H1 (cell line): ENCODE measurements at regions not wholly inside any gene's neighbourhood (a gene's known extent, or its start where the extent isn't known, plus 50 kb on each side); places are given as distances from the start of the nearest gene placed in this dataset.
A peak's percentile ranks its signal among the peaks of the same experiment; 100 is the strongest.

Experiments
- CTCF ChIA-PET: fragments of 300-600 bp; sonication (Branson Sonifier 250); formaldehyde crosslinking; loops from one replicate; lab custom pipeline; 2021; ENCODE audit not compliant: partially characterized antibody; lab: Charles Lee
- POLR2A ChIA-PET: fragments of 300-600 bp; sonication (Branson Sonifier 250); formaldehyde crosslinking; loops from one replicate; lab custom pipeline; 2021; ENCODE audit warnings: inconsistent platforms; ENCODE audit not compliant: partially characterized antibody; lab: Charles Lee
- DNase-seq, 2 experiments: peaks; one replicate each; pipeline versions ENCODE4 v3.0.0 to v3.0.0-alpha.2; 2010 to 2022; ENCODE audit warnings: low spot score in 2 of 2, low read depth in 1 of 2, mixed read lengths in 1 of 2
- FAIRE-seq: peaks from 2 replicates; lab custom pipeline; 2011; peaks lifted over from hg19 to GRCh38; lab: Jason Lieb, UNC
- H2AFZ ChIP-seq: 2 replicates; pipeline ENCODE4 v1.8.1; 2012; ENCODE audit warnings: low read length, inconsistent platforms
- H2AK5ac ChIP-seq: 2 replicates; pipeline ENCODE4 v1.6.1; 2013; ENCODE audit warnings: low read depth, low read length
- H2BK120ac ChIP-seq: replicated peaks from 2 replicates; pipeline ENCODE3; 2013; ENCODE audit warnings: low read depth, low read length, inconsistent platforms
- H2BK12ac ChIP-seq: 2 replicates; pipeline ENCODE4 v1.6.1; 2013; ENCODE audit warnings: low read depth, low read length
- H2BK15ac ChIP-seq: 2 replicates; pipeline ENCODE4 v1.6.1; 2013; ENCODE audit warnings: low read length
- H2BK20ac ChIP-seq: 2 replicates; pipeline ENCODE4 v1.6.1; 2013; ENCODE audit warnings: low read length
- H2BK5ac ChIP-seq: 2 replicates; pipeline ENCODE4 v1.6.1; 2013; ENCODE audit warnings: low read depth, low read length
- H3K14ac ChIP-seq: 2 replicates; pipeline ENCODE4 v1.6.1; 2013; ENCODE audit warnings: inconsistent platforms; ENCODE audit not compliant: insufficient read length
- H3K18ac ChIP-seq: 2 replicates; pipeline ENCODE4 v1.6.1; 2013; ENCODE audit warnings: low read length; ENCODE audit errors: extremely low read depth
- H3K23ac ChIP-seq: 2 replicates; pipeline ENCODE4 v1.6.1; 2013; ENCODE audit warnings: inconsistent platforms; ENCODE audit not compliant: insufficient read length
- H3K23me2 ChIP-seq: 2 replicates; pipeline ENCODE4 v1.6.1; 2013; ENCODE audit warnings: low read depth, low read length
- H3K27ac ChIP-seq: 2 replicates; pipeline ENCODE4 v1.6.1; 2011; ENCODE audit warnings: low read depth, low read length, inconsistent platforms
- H3K27me3 ChIP-seq, 4 experiments: replicated peaks in 1 of 4; 1 replicate in 1 of 4; 2 replicates in 3 of 4; pipeline versions ENCODE4 v1.6.1 to v1.8.1; 2011 to 2013; ENCODE audit warnings: low read length in 3 of 4, mild to moderate bottlenecking in 3 of 4, inconsistent platforms in 2 of 4, mixed read lengths in 2 of 4, moderate library complexity in 1 of 4; ENCODE audit not compliant: control insufficient read depth in 3 of 4, insufficient read depth in 3 of 4; ENCODE audit errors: extremely low read depth in 1 of 4
- H3K36me3 ChIP-seq, 4 experiments: 2 replicates each; pipeline versions ENCODE4 v1.6.1 to v1.8.1; 2011 to 2013; ENCODE audit warnings: mild to moderate bottlenecking in 4 of 4, low read length in 3 of 4, moderate library complexity in 2 of 4, control low read depth in 1 of 4, inconsistent platforms in 1 of 4; ENCODE audit not compliant: insufficient read depth in 4 of 4, control insufficient read depth in 2 of 4
- H3K4ac ChIP-seq: replicated peaks from 2 replicates; pipeline ENCODE3; 2013; ENCODE audit warnings: low read length, low read depth, mixed read lengths, inconsistent platforms; ENCODE audit not compliant: insufficient read length
- H3K4me1 ChIP-seq, 4 experiments: replicated peaks in 1 of 4; 1 replicate in 1 of 4; 2 replicates in 3 of 4; pipeline versions ENCODE4 v1.6.1 to v1.8.1; 2011 to 2013; ENCODE audit warnings: low read length in 3 of 4, inconsistent platforms in 2 of 4, mixed read lengths in 1 of 4; ENCODE audit not compliant: insufficient read depth in 4 of 4, control insufficient read depth in 3 of 4
- H3K4me2 ChIP-seq, 2 experiments: 2 replicates each; pipeline versions ENCODE4 v1.6.1 to v1.8.1; 2011 to 2013; ENCODE audit warnings: low read depth in 2 of 2, low read length in 2 of 2, control low read depth in 1 of 2, inconsistent platforms in 1 of 2, mild to moderate bottlenecking in 1 of 2; ENCODE audit not compliant: insufficient read depth in 1 of 2
- H3K4me3 ChIP-seq, 4 experiments: fragments of 200-600, 300-600 bp in 1 of 4; sonication (generic), shearing (Covaris generic), sonication (Bioruptor Twin) in 1 of 4; 2 replicates each; pipeline versions ENCODE4 v1.5.1 to v1.8.1; 2011 to 2016; ENCODE audit warnings: low read length in 4 of 4, low read depth in 3 of 4, control low read depth in 2 of 4, inconsistent platforms in 2 of 4, mild to moderate bottlenecking in 2 of 4, mixed read lengths in 1 of 4, moderate library complexity in 1 of 4; ENCODE audit not compliant: insufficient read depth in 2 of 4; ENCODE audit errors: extremely low read depth in 1 of 4
- H3K56ac ChIP-seq: replicated peaks from 2 replicates; pipeline ENCODE3; 2013; ENCODE audit warnings: low read depth, mild to moderate bottlenecking, mixed read lengths, low read length, inconsistent platforms; ENCODE audit not compliant: insufficient read length
- H3K79me1 ChIP-seq: 2 replicates; pipeline ENCODE4 v1.6.1; 2013; ENCODE audit warnings: low read depth, low read length, control low read depth
- H3K79me2 ChIP-seq, 2 experiments: 2 replicates each; pipeline versions ENCODE4 v1.6.1 to v1.8.1; 2012 to 2013; ENCODE audit warnings: low read length in 2 of 2, mild to moderate bottlenecking in 2 of 2, inconsistent platforms in 1 of 2; ENCODE audit not compliant: insufficient read depth in 2 of 2, control insufficient read depth in 1 of 2
- H3K9ac ChIP-seq, 4 experiments: replicated peaks in 1 of 4; 1 replicate in 1 of 4; 2 replicates in 3 of 4; pipeline versions ENCODE4 v1.6.1 to v1.8.1; 2011 to 2013; ENCODE audit warnings: low read depth in 3 of 4, low read length in 3 of 4, control low read depth in 2 of 4, mild to moderate bottlenecking in 2 of 4, moderate library complexity in 2 of 4, inconsistent platforms in 1 of 4; ENCODE audit errors: extremely low read depth in 1 of 4
- H3K9me3 ChIP-seq, 2 experiments: 2 replicates each; pipeline versions ENCODE4 v1.6.1 to v1.8.1; 2012 to 2013; ENCODE audit warnings: mild to moderate bottlenecking in 2 of 2, moderate library complexity in 2 of 2, control low read depth in 1 of 2, inconsistent platforms in 1 of 2, low read depth in 1 of 2, low read length in 1 of 2, mixed read lengths in 1 of 2; ENCODE audit not compliant: insufficient read depth in 2 of 2
- H4K20me1 ChIP-seq, 2 experiments: replicated peaks in 1 of 2; 2 replicates each; pipeline versions ENCODE3 to v1.8.1; 2011 to 2013; ENCODE audit warnings: inconsistent platforms in 2 of 2, low read length in 2 of 2, mild to moderate bottlenecking in 1 of 2; ENCODE audit not compliant: insufficient read depth in 2 of 2, control insufficient read depth in 1 of 2
- H4K5ac ChIP-seq: 2 replicates; pipeline ENCODE4 v1.6.1; 2013; ENCODE audit warnings: low read length, low read depth, mixed read lengths, inconsistent platforms; ENCODE audit not compliant: insufficient read length
- H4K8ac ChIP-seq: 2 replicates; pipeline ENCODE4 v1.8.0; 2013; ENCODE audit warnings: mild to moderate bottlenecking, moderate library complexity, low read length, inconsistent platforms; ENCODE audit not compliant: insufficient read depth; ENCODE audit errors: extremely low read depth
- H4K91ac ChIP-seq: replicated peaks from 2 replicates; pipeline ENCODE3; 2013; ENCODE audit warnings: low read length, mixed read lengths, inconsistent platforms; ENCODE audit not compliant: insufficient read length
- WGBS, 2 experiments: shearing (Covaris generic) in 1 of 2; methylation state at CpG; one replicate each; pipeline versions ENCODE4 v1.1.6 to v1.1.7; 2013 to 2015; ENCODE audit warnings: low lambda C conversion rate in 2 of 2, mixed read lengths in 2 of 2, inconsistent platforms in 1 of 2, low coverage in 1 of 2, missing lambda C conversion rate in 1 of 2; ENCODE audit not compliant: insufficient replicate concordance in 2 of 2, insufficient coverage in 1 of 2, insufficient read length in 1 of 2; ENCODE audit errors: extremely low coverage in 1 of 2, missing lambda C conversion rate in 1 of 2; 5-methylcytosine and 5-hydroxymethylcytosine counted together

DNA sequence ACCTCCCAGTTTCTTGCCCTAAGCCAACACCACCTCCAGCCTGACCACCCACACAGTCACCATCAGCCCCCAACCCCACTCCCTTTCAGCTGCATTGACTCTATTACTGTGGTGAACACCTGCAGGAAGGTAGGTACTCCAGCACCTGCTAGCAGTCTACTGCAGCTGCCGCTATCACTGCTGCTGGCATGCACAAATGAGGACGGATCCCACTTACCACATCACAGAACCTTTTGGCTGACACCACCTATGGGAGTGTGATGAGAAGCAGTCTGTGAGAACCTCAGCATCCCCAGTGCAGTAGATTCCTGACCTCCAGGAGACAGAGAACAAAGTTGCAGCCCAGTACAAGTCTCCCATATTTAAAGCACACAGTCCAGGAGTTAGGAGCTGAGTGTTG, 71.9 kb downstream of the ANXA1 start:
- Histone ChIP-seq H4K20me1 (no peaks in the 10 kb centered on the region), H2BK15ac (0 out of 2 replicates have a peak overlapping the region, but pooled peaks have one; percentile 29), H3K79me1 (no peaks in the 10 kb centered on the region), H2AFZ (no peak overlapping the region), H2AK5ac (peak overlapping the region; percentile 53; the same call in 1 of the 2 replicates), H3K27ac (no peak overlapping the region), H3K79me2 (no peaks in the 10 kb centered on the region), H3K18ac (no peak overlapping the region), H4K5ac (no peak overlapping the region), H3K9ac (no peak overlapping the region), H3K4me2 (no peak overlapping the region), H3K4me3 (no peak overlapping the region), H3K4ac (no peak overlapping the region), H3K36me3 (peaks cover 0 to 3% (median 0%) of the 10 kb centered on the region in 4 experiments; a peak in 2 of 8 replicates), H3K27me3 (no peaks in the 10 kb centered on the region), H3K4me1 (no peaks in the 10 kb centered on the region), H4K91ac (no peak overlapping the region), H3K23ac (no peak overlapping the region), H3K14ac (no peak overlapping the region), H3K56ac (no peak overlapping the region), H2BK120ac (peak overlapping the region; percentile 15), H2BK12ac (0 out of 2 replicates have a peak overlapping the region, but pooled peaks have one; percentile 50), H4K8ac (no peak overlapping the region), H2BK5ac (no peak overlapping the region), H3K23me2 (no peaks in the 10 kb centered on the region), H2BK20ac (peak overlapping the region; percentile 56; the same call in 1 of the 2 replicates), H3K9me3 (peaks cover 8 to 14% of the 10 kb centered on the region in 2 experiments)
- DNase-seq (no peak), FAIRE-seq (no peak)
- CTCF ChIA-PET, result interaction anchor here (1.4 kb wide), 1 partner anchor 13 kb away, joined by 3 read pairs; no protein-coding TSS in a partner anchor
- POLR2A ChIA-PET, result no interaction called here
- WGBS, 2 experiments, result 89% methylated on average over 2 of the region's 2 CpGs; no CpG with 5 or more reads in 1 of the 2 experiments
